CD14-positive monocyte (primary cell): ENCODE measurements at regions not wholly inside any gene's neighbourhood (a gene's known extent, or its start where the extent isn't known, plus 50 kb on each side); places are given as distances from the start of the nearest gene placed in this dataset.

Source experiments
- DNase-seq, 3 donors: peaks; one replicate each; pipeline ENCODE4 v3.0.0-alpha.2; 2011 to 2022
- H2AFZ ChIP-seq: 2 replicates; pipeline ENCODE4 v1.6.0; 2012; ENCODE audit warnings: mild to moderate bottlenecking, low read depth, low read length, inconsistent platforms; ENCODE audit not compliant: insufficient read depth, poor library complexity, severe bottlenecking
- H3K27ac ChIP-seq, 2 donors: 1 replicate in 1 of 2; 2 replicates in 1 of 2; pipeline ENCODE4 v1.5.1; 2012 to 2013; ENCODE audit warnings: low read length in 2 of 2, control low read depth in 1 of 2, inconsistent platforms in 1 of 2, low read depth in 1 of 2, mild to moderate bottlenecking in 1 of 2
- H3K27me3 ChIP-seq, 2 donors: one replicate each; pipeline versions ENCODE4 v1.6.0 to v1.6.1; 2011 to 2013; ENCODE audit warnings: low read length in 2 of 2; ENCODE audit not compliant: control insufficient read depth in 2 of 2, insufficient read depth in 2 of 2
- H3K36me3 ChIP-seq, 2 donors: replicated peaks in 1 of 2; 1 replicate in 1 of 2; 2 replicates in 1 of 2; pipeline versions ENCODE4 v1.5.1 to v1.6.1; 2012 to 2013; ENCODE audit warnings: low read length in 2 of 2, control low read depth in 1 of 2, inconsistent platforms in 1 of 2, mild to moderate bottlenecking in 1 of 2; ENCODE audit not compliant: insufficient read depth in 2 of 2, control insufficient read depth in 1 of 2
- H3K4me1 ChIP-seq, 2 donors: 1 replicate in 1 of 2; 2 replicates in 1 of 2; pipeline versions ENCODE4 v1.5.1 to v1.6.1; 2012 to 2013; ENCODE audit warnings: low read length in 2 of 2, control low read depth in 1 of 2, inconsistent platforms in 1 of 2, mild to moderate bottlenecking in 1 of 2, moderate library complexity in 1 of 2; ENCODE audit not compliant: insufficient read depth in 2 of 2, control insufficient read depth in 1 of 2
- H3K4me2 ChIP-seq: replicated peaks from 2 replicates; pipeline ENCODE3; 2012; ENCODE audit warnings: low read length, moderate library complexity, mild to moderate bottlenecking; ENCODE audit not compliant: poor library complexity, severe bottlenecking; ENCODE audit errors: extremely low read depth
- H3K4me3 ChIP-seq, 3 experiments: fragments of 200-600 bp in 1 of 3; sonication (generic) in 1 of 3; replicated peaks in 1 of 3; 1 replicate in 2 of 3; 2 replicates in 1 of 3; pipeline ENCODE4 v1.5.1; 2011 to 2013; ENCODE audit warnings: low read length in 3 of 3, mild to moderate bottlenecking in 3 of 3, control low read depth in 2 of 3, low read depth in 2 of 3, inconsistent platforms in 1 of 3, moderate library complexity in 1 of 3
- H3K79me2 ChIP-seq: 2 replicates; pipeline ENCODE4 v1.6.0; 2012; ENCODE audit warnings: mild to moderate bottlenecking, control low read depth, inconsistent platforms, low read length, moderate library complexity; ENCODE audit not compliant: insufficient read depth
- H3K9ac ChIP-seq: 2 replicates; pipeline ENCODE4 v1.6.0; 2017; ENCODE audit warnings: low read length, mild to moderate bottlenecking; ENCODE audit not compliant: insufficient read depth, poor library complexity, severe bottlenecking
- H3K9me3 ChIP-seq, 2 donors: replicated peaks in 1 of 2; 1 replicate in 1 of 2; 2 replicates in 1 of 2; pipeline versions ENCODE4 v1.5.1 to v1.6.1; 2012 to 2013; ENCODE audit warnings: low read length in 2 of 2, control low read depth in 1 of 2; ENCODE audit not compliant: control insufficient read depth in 1 of 2, insufficient read depth in 1 of 2
- H4K20me1 ChIP-seq: 2 replicates; pipeline ENCODE4 v1.6.0; 2012; ENCODE audit warnings: mild to moderate bottlenecking, low read length, control low read depth, moderate library complexity; ENCODE audit not compliant: insufficient read depth
- H3K27ac Mint-ChIP-seq, 7 donors: one replicate each; pipeline ENCODE4 v1.8.0; 2020; ENCODE audit warnings: mild to moderate bottlenecking in 7 of 7, mixed read lengths in 7 of 7, moderate library complexity in 6 of 7, inconsistent platforms in 2 of 7
- H3K27me3 Mint-ChIP-seq, 3 donors: one replicate each; pipeline ENCODE4 v1.8.0; 2021 to 2022; ENCODE audit warnings: low read depth in 3 of 3, mild to moderate bottlenecking in 3 of 3, mixed read lengths in 3 of 3, moderate library complexity in 3 of 3, inconsistent platforms in 1 of 3
- H3K36me3 Mint-ChIP-seq, 2 donors: one replicate each; pipeline ENCODE4 v1.8.0; 2020; ENCODE audit warnings: mixed read lengths in 2 of 2, inconsistent platforms in 1 of 2, mild to moderate bottlenecking in 1 of 2
- H3K4me1 Mint-ChIP-seq: one replicate; pipeline ENCODE4 v1.8.0; 2020; ENCODE audit warnings: mild to moderate bottlenecking, mixed read lengths
- H3K4me3 Mint-ChIP-seq, 2 donors: one replicate each; pipeline ENCODE4 v1.8.0; 2020; ENCODE audit warnings: mild to moderate bottlenecking in 2 of 2, mixed read lengths in 2 of 2, moderate library complexity in 1 of 2
- H3K9me3 Mint-ChIP-seq, 7 donors: one replicate each; pipeline ENCODE4 v1.8.0; 2020 to 2022; ENCODE audit warnings: mixed read lengths in 7 of 7, mild to moderate bottlenecking in 6 of 7, moderate library complexity in 6 of 7, inconsistent platforms in 2 of 7
- WGBS: methylation state at CpG from one replicate; pipeline ENCODE4 v1.1.5; 2013; ENCODE audit warnings: missing lambda C conversion rate; ENCODE audit not compliant: insufficient coverage; 5-methylcytosine and 5-hydroxymethylcytosine counted together
- intact Hi-C, 2 donors: fragments of 100-400 bp; cut with micrococcal nuclease; formaldehyde crosslinking; loops; one replicate each; pipeline versions ENCODE4 v1.15.0 to v1.15.1; 2023
- TF ChIP-seq, protein P1 (sequence below): fragments of 200-600 bp; IDR thresholded peaks from one replicate; pipeline ENCODE4 v1.8.0; 2022; ENCODE audit warnings: antibody characterized with exemption, mild to moderate bottlenecking

DNA sequence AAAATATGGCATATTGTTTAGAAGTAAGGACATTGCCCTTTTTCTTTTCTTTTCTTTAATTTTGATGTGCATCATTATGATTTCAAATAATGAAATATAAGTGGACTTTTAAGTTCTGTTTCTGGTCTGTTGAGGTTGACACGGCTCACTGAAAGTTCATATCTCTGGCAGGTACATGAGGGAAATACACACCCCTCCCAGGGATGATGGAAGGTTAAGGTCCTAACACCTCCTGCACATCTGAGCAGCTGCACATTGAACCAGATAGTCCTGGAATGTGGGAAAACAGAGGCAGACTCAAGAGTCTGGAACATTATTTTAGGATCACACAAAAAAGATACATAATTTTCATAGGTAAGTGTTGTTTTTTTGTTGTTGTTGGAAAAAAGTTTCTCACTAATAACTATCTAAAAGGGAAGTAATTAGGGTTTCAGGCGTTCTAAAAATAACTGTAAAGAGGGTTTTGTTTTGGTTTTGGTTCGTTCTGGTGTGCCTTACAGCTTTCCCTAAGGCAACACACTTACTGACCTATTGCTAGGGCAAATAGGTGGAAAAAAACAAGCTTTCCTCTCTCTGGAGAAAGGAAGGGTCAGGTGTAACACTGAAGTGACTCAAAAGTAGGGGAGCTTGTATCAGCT, 201.2 kb upstream of the PRKCQ start:
- H2AFZ ChIP-seq, result no peak overlapping the region
- H3K27ac ChIP-seq, result no peak overlapping the region
- TF ChIP-seq, protein P1, sequence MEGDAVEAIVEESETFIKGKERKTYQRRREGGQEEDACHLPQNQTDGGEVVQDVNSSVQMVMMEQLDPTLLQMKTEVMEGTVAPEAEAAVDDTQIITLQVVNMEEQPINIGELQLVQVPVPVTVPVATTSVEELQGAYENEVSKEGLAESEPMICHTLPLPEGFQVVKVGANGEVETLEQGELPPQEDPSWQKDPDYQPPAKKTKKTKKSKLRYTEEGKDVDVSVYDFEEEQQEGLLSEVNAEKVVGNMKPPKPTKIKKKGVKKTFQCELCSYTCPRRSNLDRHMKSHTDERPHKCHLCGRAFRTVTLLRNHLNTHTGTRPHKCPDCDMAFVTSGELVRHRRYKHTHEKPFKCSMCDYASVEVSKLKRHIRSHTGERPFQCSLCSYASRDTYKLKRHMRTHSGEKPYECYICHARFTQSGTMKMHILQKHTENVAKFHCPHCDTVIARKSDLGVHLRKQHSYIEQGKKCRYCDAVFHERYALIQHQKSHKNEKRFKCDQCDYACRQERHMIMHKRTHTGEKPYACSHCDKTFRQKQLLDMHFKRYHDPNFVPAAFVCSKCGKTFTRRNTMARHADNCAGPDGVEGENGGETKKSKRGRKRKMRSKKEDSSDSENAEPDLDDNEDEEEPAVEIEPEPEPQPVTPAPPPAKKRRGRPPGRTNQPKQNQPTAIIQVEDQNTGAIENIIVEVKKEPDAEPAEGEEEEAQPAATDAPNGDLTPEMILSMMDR, result no peak
- Mint-ChIP-seq H3K27me3 (peaks cover 3 to 12% (median 4%) of the 10 kb centered on the region in 3 donors), H3K4me1 (peaks cover 10% of the 10 kb centered on the region), H3K4me3 (peak overlapping the region in 1 of 2 donors; percentile 48), H3K36me3 (no peaks in the 10 kb centered on the region), H3K27ac (peak overlapping the region in 1 of 7 donors; percentile 52), H3K9me3 (no peaks in the 10 kb centered on the region)
- intact Hi-C loops, result no loop called here
- no peaks in the 10 kb centered on the region for H3K79me2 ChIP-seq
- no peak overlapping the region for H3K4me2 ChIP-seq
- H3K27me3 ChIP-seq, result no peaks in the 10 kb centered on the region
- peaks cover 0 to 4% of the 10 kb centered on the region in 2 donors for H3K4me1 ChIP-seq
- DNase-seq, result no peak
- H3K4me3 ChIP-seq, result no peak overlapping the region
- no peak overlapping the region for H3K9ac ChIP-seq
- no peaks in the 10 kb centered on the region for H3K36me3 ChIP-seq
- H3K9me3 ChIP-seq, result no peaks in the 10 kb centered on the region
- no peaks in the 10 kb centered on the region for H4K20me1 ChIP-seq
- no CpG with 5 or more reads among the region's 3 CpGs for WGBS

- no peak overlapping the region for H3K9ac ChIP-seq
Measured at GRCh38 chr10:6780008-6780677, 200.1 kb upstream of the PRKCQ start.

More at GRCh38 chr10:6780008-6780677, 200.1 kb upstream of the PRKCQ start:
- no peak overlapping the region for H3K27ac ChIP-seq
- H3K36me3 ChIP-seq, result no peaks in the 10 kb centered on the region
- no peaks in the 10 kb centered on the region for H3K9me3 ChIP-seq
- H3K79me2 ChIP-seq, result no peaks in the 10 kb centered on the region
- Mint-ChIP-seq H3K4me1 (peaks cover 12% of the 10 kb centered on the region), H3K27ac (no peak overlapping the region), H3K9me3 (no peaks in the 10 kb centered on the region), H3K4me3 (no peak overlapping the region), H3K27me3 (peaks cover 3 to 19% (median 4%) of the 10 kb centered on the region in 3 donors), H3K36me3 (no peaks in the 10 kb centered on the region)
- H3K4me3 ChIP-seq, result no peak overlapping the region
- TF ChIP-seq, protein P1, result no peak
- WGBS, result 100% methylated on average over 1 of the region's 5 CpGs
- DNase-seq, result no peak
- no peaks in the 10 kb centered on the region for H3K27me3 ChIP-seq
- no peak overlapping the region for H3K4me2 ChIP-seq
- no peaks in the 10 kb centered on the region for H4K20me1 ChIP-seq
- H3K4me1 ChIP-seq, result peaks cover 0 to 4% of the 10 kb centered on the region in 2 donors
- no peak overlapping the region for H2AFZ ChIP-seq
- intact Hi-C loops, result no loop called here
